Adrenal gland (tissue), 9 donors: ENCODE measurements at regions not wholly inside any gene's neighbourhood (a gene's known extent, or its start where the extent isn't known, plus 50 kb on each side); places are given as distances from the start of the nearest gene placed in this dataset.

Experiments
- DNase-seq, 7 donors: peaks; one replicate each; pipeline ENCODE4 v3.0.0-alpha.2; 2019 to 2020
- H3K27ac ChIP-seq, 5 donors: fragments of 200-600 bp; sonication (generic) in 4 of 5; 1 replicate in 3 of 5; 2 replicates in 2 of 5; pipeline versions ENCODE4 v1.5.1 to v1.8.0; 2016 to 2020; ENCODE audit warnings: mild to moderate bottlenecking in 1 of 5
- H3K27me3 ChIP-seq: fragments of 200-600 bp; 2 replicates; pipeline ENCODE4 v1.8.0; 2021
- H3K36me3 ChIP-seq, 2 donors: fragments of 200-600 bp; replicated peaks in 1 of 2; 1 replicate in 1 of 2; 2 replicates in 1 of 2; pipeline versions ENCODE4 v1.5.1 to v1.8.0; 2018 to 2022
- H3K4me1 ChIP-seq, 2 donors: fragments of 200-600 bp; replicated peaks in 1 of 2; 1 replicate in 1 of 2; 2 replicates in 1 of 2; pipeline versions ENCODE4 v1.5.1 to v1.8.0; 2018 to 2021
- H3K4me3 ChIP-seq, 4 donors: fragments of 200-600 bp; sonication (generic) in 3 of 4; one replicate each; pipeline ENCODE4 v1.5.1; 2016 to 2018
- H3K9me3 ChIP-seq, 3 donors: fragments of 200-600 bp; sonication (generic) in 1 of 3; replicated peaks in 1 of 3; 1 replicate in 2 of 3; 2 replicates in 1 of 3; pipeline versions ENCODE4 v1.5.1 to v1.8.0; 2016 to 2021
- CTCF ChIP-seq, 6 experiments: fragments of 450-650 bp in 4 of 6; fragments of 200-600 bp in 2 of 6; sonication (generic) in 1 of 6; IDR thresholded peaks; 1 replicate in 5 of 6; 2 replicates in 1 of 6; pipeline versions ENCODE4 v1.5.1 to v1.8.0; 2016 to 2021; ENCODE audit warnings: antibody characterized with exemption in 6 of 6, mild to moderate bottlenecking in 2 of 6, moderate library complexity in 1 of 6
- POLR2A ChIP-seq, 2 donors: fragments of 450-650 bp; IDR thresholded peaks; one replicate each; pipeline ENCODE4 v1.6.1; 2017; ENCODE audit warnings: antibody characterized with exemption in 2 of 2, mild to moderate bottlenecking in 2 of 2, moderate library complexity in 1 of 2
- WGBS, 4 donors: extraction: QIAGEN DNeasy Blood & Tissue Kit in 2 of 4; methylation state at CpG; one replicate each; pipeline versions ENCODE4 v1.1.5 to v1.1.7; 2013 to 2017; 5-methylcytosine and 5-hydroxymethylcytosine counted together
- intact Hi-C, 2 donors: fragments of 100-400 bp; cut with DNase I; formaldehyde crosslinking; loops; one replicate each; pipeline versions ENCODE4 v1.14.1 to v1.15.0; 2022 to 2023
- donor health status: healthy with polysubstance abuse.
- donor health status: Bipolar disorder and iron deficiency.
- donor health status: DM: yes; HTN: yes; CAD: no.
- donor health status: DM: no; HTN: no; CAD: no.
- donor health status: DM: no; HTN: no; CAD: no.

DNA sequence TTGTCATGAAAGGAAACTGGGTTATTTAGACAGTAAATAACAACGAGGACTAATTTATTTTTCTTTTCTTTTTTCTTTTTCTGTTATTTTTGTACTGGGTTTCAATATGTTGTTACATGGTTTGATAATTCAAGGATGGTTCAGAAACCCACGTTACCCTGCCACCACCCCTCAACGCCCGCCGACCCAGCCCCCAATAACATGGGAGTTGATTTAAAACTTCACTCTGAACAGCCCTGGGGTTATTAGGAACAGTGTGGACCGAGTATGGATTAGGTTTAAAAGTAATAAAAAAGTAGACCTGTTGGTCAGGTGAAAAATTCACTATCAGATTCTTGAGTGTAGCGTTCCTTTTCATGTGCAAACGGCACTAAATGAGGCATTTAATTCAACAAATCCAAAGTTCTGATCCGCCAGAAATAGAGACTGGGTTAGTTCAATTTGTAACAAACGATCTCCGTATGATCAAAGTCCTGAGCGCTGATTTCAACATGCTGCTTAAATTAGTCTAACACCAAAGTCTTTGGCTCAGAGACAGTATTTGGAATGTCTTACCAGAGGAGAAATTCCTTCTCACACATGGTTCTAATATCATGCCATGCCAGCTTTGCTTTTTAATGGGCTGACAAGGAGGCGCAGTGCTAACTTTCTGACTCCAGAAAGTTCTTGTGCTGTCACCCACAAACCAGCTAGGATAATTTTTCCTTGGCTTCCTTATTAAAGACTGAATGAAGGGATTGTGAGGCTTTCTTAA lies 173.1 kb upstream of the IRX3 start:
- H3K9me3 ChIP-seq, result no peaks in the 10 kb centered on the region

GRCh38 chr16:54458923-54459322 lies 172.3 kb upstream of the IRX3 start:
- Histone ChIP-seq H3K9me3 (no peaks in the 10 kb centered on the region), H3K27me3 (no peaks in the 10 kb centered on the region), H3K27ac (no peak overlapping the region), H3K36me3 (no peaks in the 10 kb centered on the region), H3K4me1 (no peaks in the 10 kb centered on the region), H3K4me3 (no peak overlapping the region)
- intact Hi-C loops, result no loop called here
- no peak for DNase-seq
- 68 to 77% (median 75%) methylated on average over 1 of the region's 1 CpG for WGBS, 4 donors
- TF ChIP-seq POLR2A (IDR thresholded peaks at IDR 0.05), result no peak
- TF ChIP-seq CTCF (IDR thresholded peaks at IDR 0.05), result no peak

More for the DNA sequence above, 173.1 kb upstream of the IRX3 start:
- TF ChIP-seq POLR2A (IDR thresholded peaks at IDR 0.05) (no peak), CTCF (IDR thresholded peaks at IDR 0.05) (no peak)
- WGBS, 4 donors, result 68 to 77% (median 70%) methylated on average over 13 of the region's 13 CpGs
- intact Hi-C loops, result no loop called here
- Histone ChIP-seq H3K27me3 (no peaks in the 10 kb centered on the region), H3K27ac (no peak overlapping the region), H3K4me3 (no peak overlapping the region), H3K36me3 (no peaks in the 10 kb centered on the region), H3K4me1 (no peaks in the 10 kb centered on the region)
- no peak for DNase-seq

DNA sequence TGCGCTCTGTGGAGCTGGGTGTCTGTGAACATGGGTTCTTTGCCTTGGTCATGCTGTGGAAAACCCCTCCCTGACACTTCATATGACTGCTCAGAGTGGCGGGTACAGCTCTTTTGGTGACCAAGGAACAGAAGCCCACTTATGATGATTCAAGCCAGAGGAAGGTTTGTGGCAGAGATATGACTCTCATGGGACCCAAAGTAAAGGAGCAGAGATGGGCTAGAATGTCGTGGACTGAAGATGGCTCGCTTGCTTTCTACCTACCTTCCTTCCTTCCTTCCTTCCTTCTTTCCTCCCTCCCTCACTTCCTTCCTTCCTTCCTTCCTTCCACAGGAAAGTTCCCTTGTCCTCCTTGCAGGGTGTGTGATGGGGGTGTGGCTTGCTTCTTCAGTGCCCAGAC lies 169.7 kb upstream of the IRX3 start:
- no peak for TF ChIP-seq POLR2A (IDR thresholded peaks at IDR 0.05)
- TF ChIP-seq CTCF (IDR thresholded peaks at IDR 0.05), result no peak
- no peaks in the 10 kb centered on the region for H3K27me3 ChIP-seq
- no peaks in the 10 kb centered on the region for H3K36me3 ChIP-seq
- H3K4me1 ChIP-seq, result no peaks in the 10 kb centered on the region
- no peak overlapping the region for H3K27ac ChIP-seq
- H3K4me3 ChIP-seq, result no peak overlapping the region
- WGBS, 4 donors, result 48 to 58% (median 53%) methylated on average over 4 of the region's 4 CpGs
- no peak for DNase-seq
- intact Hi-C loops, result no loop called here
- no peaks in the 10 kb centered on the region for H3K9me3 ChIP-seq

DNA sequence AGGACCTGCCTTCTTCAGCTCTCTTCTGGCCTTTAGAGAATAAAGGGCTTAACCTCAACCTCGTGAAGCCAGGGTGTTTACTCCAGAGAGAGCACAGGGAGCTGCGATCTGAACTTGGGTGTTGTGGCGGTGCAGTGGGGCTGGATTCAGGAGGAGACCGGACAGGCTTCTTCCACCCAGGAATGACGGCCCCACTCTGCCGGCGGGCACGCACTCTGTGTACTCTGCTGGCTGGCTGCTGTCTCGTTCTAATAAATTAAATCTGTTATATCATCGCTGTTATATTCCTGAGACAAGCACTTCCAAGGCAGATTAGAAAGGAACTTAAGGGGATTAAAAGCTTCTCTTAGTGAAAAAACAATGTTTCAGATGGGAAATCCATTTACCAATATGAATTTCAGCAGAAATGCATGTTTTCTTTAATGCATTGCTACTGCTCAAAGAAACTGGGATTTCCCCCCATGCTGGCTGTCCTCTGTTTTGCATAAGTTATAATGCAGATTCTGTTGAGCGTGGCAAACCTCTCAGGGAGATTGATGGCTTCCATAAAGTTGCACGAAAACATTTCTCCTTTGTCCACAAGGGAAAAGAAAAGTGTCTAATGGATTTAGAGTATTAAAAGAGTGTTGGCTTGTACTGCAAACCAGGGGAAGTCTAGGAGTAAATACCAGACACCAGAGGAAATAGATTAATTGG lies 168.6 kb upstream of the IRX3 start:
- intact Hi-C loops, result no loop called here
- H3K27me3 ChIP-seq, result no peaks in the 10 kb centered on the region
- 40 to 44% (median 41%) methylated on average over 12 of the region's 12 CpGs for WGBS, 4 donors
- no peaks in the 10 kb centered on the region for H3K36me3 ChIP-seq
- no peaks in the 10 kb centered on the region for H3K4me1 ChIP-seq
- no peak overlapping the region for H3K4me3 ChIP-seq
- peak in 2 of 7 donors; percentile 20 to 69 for DNase-seq
- TF ChIP-seq POLR2A (IDR thresholded peaks at IDR 0.05) (no peak), CTCF (IDR thresholded peaks at IDR 0.05) (no peak)
- no peak overlapping the region for H3K27ac ChIP-seq
- no peaks in the 10 kb centered on the region for H3K9me3 ChIP-seq
